ENCODE measurements at regions not wholly inside any gene's neighbourhood (a gene's known extent, or its start where the extent isn't known, plus 50 kb on each side); places are given as distances from the start of the nearest gene placed in this dataset.

DNA sequence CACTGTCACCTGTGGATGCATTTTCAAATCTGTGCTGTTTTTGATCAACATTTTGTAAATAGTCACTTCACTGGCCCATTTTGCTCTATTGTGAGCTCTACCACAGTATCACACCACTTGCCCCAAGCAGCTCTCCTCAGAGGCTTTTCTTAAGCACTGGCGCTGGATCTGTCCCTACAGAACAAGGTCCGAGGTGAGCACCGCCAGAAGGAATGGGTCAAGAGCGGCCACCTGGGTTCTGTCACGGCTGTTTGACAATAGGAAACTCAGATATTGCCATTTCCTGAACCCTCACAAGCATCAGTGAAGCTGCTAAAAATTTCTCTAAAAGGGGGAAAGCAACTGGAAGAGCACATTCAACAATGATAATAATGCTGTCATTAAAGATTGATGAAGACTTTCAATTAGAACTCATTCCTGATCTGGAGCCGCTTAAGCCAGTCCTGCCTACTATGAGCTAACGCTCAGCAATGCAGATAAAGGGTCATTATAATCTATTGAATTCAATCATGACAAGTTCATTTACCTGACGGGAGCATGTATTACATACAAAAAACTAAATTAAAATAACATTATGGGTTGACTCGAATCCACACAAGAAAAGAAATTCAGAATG is 514.0 kb downstream of the GALR1 start:
- DNase-seq: no peak

DNA sequence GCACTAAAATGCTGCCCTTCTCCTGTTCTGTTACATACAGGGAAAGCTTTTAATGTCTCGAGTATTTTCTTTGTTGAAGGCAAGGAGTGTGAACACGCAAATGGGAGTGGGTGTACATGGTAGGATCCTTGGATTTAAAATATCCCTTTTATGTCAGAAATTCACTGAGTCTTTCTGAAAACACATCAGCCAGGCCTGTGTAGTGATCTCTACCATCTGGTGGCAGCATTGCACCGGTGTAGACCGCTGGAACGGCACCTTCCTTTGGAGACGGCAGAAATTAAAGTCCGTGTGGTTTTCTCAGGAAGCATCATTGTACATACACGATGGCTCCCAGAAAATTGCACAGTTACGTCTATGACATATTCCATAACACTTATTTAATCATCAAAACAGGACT is 515.8 kb downstream of the GALR1 start:
- peak; percentile 68 for DNase-seq

DNA sequence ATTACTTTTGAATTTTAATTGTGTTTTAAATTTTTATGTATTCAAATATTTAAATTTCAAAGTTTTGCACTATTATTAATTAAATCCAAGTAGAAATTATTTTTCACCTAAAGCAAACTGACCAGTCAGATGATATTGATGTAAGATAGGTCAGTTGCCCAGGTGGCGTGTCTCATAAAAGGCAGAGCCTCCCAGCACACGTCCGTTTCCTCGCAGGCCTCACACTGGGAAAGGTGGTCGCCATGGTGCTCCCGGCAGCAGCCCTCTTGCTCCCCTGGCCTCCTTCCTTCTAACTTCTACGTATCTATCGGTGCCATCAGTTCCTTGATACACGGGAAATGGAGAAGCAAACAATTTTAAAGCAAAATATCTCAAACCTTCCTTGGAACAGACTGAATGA is 516.8 kb downstream of the GALR1 start:
- no peak for DNase-seq

DNA sequence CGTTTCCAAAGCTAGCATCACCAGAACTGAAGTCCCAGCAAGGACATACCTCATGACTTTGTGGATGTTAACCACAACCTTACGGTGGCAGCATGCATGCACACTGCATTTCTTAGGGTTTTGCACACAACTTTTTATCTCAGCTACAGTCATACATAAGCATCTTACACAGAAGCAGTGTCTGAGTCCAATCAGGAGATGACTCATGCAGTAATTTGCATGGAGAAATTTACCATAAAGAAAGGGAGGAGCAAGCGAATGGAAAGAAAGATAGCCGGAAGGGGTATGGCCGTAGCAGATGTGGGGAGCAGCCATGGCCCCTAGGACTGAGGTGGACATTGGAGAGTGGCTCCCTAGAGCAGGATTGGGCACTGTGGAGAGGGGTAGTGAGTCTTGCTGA is 522.5 kb downstream of the GALR1 start:
- DNase-seq: no peak

DNA sequence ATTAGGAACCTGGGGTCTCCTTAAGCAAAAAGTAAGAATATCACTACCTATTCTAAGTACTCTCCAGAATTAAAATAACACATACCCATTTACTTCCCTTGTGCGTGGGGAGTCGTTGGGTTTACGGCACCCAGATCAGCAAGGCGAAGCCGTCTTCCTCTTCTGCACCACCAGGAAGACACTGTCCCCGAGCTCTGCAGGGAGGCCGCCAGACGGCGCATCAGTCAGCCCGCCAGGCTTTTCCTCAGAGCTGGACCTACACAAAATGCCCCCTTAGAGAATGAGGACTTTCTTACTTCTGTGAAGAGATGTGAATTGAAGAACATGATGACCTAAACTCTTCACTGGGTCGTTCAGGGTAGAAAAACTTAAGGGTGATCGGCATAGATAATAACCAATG is 526.5 kb downstream of the GALR1 start:
- no peak for DNase-seq

DNA sequence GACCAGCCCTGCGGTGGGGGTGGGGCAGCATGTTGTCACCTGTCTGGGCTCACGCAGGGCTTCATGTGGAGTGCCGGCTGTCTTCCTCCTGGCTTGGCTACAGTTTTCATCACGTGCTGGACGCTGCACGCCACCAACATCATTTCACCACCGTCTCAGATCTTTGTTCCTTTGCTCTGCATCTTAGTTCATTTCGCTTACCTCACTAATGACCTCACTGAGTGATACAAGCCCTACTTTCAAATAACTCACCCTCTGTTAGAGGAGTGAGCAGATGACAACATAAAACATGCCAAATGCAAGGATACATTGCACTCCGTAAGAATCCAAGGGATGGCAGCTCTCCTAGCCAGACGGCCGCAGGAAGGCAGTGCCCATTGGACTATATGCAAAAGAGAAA is 527.5 kb downstream of the GALR1 start:
- DNase-seq: no peak

DNA sequence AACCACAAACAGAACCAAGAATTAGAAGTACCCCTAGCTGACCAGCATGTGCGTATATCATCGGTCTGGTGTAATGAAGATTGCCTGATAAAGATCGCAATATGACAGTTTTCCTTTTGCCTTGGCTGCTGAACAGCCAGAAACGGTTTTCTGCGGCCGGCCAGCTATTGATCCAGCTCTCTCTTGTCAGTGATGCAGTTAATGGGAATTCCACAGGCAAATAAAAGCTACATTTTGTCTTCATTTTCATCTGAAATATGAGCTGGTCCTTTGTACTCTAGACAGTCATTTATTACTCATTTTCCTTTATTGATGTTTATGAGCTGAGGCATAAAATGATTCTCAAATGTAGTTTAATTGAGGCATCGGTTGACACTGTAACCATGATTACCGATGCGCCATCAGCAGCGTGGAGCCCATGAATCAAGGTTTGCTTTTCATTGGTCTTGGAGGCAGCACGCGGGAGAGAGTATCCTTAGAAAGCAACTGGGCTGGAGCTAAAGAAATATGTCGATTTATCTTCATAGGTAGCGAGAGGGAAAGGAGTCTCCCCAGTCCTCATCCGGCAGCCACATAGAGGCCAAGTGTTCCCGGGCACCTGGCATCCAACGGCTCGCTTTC is 535.2 kb downstream of the GALR1 start:
- DNase-seq: no peak

DNA sequence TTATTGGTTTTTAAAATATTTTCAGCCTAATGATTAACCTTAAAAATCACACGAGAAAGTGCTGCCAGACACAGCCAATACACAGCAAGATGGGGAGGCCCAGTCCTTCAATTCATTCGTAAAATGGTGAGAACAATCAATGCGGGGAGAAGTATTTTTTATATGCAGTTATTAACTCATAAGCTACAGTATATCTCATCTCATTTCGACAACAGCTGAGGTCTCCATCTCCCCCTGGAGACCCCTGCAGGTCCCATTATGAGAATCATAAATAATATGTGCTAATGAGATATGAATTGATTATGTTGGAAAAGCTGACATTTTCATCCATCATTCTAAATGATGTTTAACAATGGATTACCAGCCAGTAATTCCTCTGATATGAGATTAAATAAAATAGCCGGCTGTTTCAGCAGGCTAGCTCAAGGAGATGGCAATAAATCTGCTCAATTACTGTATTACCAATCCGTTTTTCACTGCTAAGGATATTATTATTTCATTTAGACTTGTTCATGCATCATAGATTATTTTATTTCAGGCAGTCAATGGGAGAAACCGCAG is 535.8 kb downstream of the GALR1 start:
- DNase-seq: no peak

DNA sequence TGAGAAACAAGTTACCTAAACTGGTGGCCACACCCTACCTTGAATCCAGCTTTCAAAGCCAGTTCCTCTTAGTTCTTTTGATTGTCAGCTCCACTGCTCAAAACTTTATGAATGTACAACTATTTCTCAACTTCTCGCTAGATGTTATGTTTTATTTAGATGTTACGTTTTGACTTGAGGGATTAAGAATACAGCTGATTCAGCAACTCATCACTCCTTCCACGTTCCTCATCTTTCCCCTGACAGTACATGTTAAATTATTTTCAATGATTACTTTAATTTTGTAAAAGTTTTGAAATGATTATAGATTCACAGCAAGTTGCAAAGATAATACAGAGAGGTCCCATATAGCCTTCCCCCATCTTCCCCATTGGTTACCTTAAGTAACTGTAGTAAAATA is 553.4 kb downstream of the GALR1 start:
- no peak for DNase-seq

DNA sequence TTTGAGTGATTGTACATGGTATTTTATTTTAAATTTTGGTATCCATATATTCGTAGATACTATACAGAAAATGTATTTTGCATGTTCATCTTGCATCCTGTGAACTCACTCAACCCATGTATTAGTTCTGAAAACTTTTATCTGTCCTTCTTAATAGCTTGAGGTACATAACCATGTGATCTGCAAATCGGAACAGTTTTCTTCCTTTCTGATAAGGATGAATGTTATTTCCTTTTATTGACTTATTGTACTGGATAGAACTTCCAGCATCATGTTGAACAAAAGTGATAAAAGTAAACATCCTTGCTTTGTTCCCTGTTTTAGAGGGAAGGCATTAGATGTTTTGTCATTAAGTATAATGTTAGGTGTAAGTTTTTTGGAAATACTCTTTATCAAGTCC is 554.7 kb downstream of the GALR1 start:
- no peak for DNase-seq

DNA sequence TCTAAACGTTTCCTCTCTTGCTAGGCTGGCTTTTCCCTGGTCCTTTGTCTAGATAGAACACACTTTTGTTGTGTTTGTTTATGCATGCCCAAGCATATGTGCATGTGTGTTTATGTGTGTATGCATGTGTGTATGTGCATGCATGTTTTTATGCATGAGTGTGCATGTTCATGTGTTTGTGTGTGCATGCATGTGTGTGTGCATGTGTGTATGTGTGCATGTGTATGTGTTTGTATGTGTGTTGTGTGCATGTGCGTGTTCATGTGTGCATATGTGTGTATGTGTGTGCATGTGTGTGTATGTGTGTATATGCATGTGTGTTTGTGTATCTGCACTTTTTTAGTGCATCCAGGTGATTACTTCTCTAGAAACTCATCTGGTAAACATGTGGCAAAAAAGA is 558.0 kb downstream of the GALR1 start:
- DNase-seq: no peak

DNA sequence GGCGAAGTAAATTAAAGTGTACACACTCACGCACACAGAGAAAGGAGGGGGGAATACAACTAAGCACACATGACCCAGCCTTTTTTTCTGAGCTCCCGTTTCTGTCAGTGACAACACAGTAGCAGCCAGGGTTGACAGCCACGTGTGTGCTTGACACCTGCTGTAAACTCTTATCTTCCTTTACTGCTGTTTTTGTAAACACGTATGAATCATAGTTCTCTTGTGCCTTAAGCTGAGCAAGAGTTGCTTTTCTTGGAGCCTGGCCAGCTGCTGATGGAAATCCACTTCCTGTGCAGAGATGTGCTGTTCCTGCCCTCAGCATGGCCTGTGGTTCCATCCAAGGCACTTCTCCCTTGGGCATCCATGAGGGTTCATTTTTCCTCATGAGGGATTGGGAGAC is 561.9 kb downstream of the GALR1 start:
- DNase-seq: peak; percentile 19

DNA sequence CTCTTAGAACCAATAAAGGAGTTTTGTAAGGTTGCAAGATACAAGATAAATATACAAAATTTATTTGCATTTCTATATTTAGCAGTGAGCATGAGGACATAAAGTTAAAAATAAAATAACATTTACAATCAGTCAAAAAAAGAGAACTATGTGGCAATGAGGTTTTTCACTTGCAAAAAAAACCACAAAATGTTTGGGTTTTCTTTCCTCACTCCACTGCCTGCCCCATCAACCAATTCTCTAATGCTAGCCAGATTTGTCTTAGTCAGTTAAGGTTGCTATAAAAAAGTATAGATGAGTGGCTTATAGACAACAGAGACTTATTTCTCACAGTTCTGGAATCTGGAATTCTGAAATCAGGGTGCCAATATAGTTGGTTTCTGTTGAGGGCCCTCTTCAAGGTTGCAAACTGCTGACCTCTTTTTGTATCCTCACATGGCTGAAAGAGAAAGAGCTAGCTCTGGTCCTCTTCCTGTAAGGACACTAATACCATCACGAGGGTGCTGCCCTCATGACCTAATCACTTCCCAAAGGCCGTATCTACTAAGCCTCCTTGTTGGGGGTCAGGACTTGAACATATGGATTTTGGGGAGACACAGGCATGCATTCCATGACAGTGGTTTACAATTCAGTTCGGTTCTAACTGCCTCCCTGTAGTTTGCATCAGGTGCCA is 566.2 kb downstream of the GALR1 start:
- no peak for DNase-seq

DNA sequence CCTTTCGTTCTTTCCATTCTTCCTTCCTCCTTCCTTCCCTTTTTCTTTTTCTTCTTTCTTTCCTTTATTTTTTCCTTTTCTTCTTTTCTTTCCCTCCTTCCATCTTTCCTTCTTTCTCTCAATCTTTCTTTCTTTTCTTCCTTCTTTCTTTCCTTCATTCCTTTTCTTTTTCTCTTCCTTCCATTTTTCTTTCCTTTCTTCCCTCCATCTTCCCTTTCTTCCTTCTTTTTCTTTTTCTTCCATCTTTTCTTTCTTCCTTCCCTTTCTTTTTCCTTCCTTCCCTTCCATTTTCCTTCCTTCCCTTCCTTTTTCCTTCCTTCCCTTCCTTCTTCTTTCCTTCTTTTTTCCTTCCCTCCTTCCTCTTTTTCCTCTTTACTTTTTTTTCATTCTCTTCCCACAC is 568.7 kb downstream of the GALR1 start:
- no peak for DNase-seq

DNA sequence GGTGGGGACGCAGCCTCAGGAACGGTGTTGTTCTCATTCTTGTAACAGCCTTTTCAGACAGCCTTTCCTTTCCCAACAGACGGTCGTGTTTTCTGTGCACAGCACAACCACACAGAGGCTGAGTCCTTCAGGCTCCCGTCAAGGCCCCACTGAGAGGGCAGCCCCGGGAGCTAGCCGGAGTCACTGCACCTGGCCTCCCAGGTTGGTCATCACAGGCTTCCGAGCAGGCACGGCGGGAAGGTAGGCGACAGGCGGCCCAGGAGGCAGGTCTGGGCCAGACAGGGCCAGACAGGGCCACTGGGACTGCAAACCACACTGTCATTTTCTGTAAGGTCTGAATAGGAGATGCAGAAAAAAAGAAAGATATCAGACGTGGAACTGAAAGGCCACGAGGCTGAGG is 570.8 kb downstream of the GALR1 start:
- no peak for DNase-seq

DNA sequence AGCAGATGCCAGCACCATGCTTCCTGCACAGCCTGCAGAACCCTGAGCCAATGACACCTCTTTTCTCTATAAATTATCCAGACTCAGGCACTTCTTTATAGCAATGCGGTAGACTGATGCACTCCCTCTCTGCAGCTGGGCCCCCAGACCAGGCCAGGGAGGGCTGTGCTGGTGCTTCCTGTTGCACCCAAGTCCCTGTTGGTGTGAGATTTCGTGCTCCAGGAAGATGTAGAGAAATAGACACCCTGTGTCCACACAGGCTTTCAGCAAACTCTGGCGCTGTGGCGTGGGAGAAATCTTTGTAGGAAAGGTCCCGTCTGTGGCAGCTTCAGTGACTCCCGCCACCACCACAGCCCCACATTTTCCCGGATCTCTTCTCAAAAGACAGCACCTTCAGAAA is 572.2 kb downstream of the GALR1 start:
- no peak for DNase-seq

DNA sequence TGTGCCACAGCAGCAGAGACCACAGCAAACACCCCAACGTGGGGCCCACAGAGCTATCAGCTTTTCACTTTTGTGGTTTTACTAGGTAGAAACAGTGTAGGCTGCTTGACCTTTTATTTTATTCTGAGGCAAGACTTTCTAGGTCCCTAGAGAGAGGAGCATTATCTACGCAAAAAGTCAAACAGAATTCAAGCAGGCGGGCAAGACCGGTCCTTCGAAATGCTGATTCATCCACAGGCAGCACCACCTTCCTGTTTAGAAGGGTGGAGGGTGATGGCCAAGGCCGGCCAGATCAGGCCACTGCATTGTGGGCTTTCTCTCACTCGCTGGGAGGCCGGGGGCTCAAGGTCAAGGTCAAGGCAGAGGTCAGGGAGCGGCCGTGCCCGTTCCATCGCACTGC is 573.0 kb downstream of the GALR1 start:
- DNase-seq: no peak

DNA sequence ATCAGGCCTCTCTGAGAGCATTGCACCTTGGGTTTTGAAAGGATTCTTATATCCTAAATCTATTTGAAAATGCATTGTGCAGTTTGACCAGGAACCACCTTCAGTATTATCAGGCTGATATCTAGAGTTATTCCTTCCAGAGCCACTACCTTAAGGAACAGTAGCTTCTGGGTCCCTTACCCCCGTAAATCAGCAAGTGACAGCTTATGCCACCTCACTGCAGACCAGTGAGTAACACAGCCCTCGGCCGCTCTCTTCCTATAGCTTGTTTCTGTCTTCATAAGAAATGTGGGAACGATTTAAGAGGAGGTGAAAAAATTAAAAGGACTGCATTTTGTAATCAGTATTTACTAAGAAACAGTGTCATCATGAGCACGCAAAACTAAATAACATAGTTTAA is 584.2 kb downstream of the GALR1 start:
- DNase-seq: no peak

DNA sequence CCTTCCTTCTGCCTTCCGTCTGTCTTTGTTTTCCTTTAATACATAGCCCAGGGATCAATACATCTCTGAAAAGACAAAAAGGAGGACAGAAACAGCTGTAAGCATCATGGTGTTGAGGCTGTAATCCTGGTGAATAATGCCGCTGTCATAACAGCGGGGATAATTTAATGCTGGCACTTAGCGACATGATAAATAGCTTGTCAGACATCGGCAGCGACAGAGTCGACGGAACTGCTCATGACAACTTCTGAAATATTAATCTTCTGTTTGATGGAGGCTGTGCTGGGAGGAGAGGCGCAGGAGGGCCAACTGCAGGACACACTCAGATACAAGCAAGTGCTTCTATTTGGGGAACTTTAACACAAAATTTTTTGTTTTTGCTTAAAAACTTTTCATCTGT is 602.2 kb downstream of the GALR1 start:
- DNase-seq: no peak

DNA sequence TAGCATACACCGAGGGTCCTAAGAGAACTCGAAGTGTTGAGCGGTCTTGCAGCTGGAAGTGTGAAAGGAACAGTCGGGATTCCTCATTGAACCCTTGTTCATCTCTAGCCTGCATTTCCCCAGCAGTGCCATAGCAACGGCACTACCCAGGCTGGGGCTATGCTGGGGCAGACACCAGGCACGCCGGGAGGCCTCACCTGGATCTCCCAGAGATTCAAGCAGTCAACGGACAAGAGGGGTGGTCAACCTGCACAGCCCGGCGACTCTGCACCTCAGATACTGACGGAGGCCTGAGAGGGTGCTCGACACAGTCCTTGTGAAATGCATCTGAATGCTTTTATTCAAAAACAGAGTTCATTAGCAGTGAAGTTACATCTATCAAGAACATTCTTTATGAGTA is 604.2 kb downstream of the GALR1 start:
- DNase-seq: no peak

DNA sequence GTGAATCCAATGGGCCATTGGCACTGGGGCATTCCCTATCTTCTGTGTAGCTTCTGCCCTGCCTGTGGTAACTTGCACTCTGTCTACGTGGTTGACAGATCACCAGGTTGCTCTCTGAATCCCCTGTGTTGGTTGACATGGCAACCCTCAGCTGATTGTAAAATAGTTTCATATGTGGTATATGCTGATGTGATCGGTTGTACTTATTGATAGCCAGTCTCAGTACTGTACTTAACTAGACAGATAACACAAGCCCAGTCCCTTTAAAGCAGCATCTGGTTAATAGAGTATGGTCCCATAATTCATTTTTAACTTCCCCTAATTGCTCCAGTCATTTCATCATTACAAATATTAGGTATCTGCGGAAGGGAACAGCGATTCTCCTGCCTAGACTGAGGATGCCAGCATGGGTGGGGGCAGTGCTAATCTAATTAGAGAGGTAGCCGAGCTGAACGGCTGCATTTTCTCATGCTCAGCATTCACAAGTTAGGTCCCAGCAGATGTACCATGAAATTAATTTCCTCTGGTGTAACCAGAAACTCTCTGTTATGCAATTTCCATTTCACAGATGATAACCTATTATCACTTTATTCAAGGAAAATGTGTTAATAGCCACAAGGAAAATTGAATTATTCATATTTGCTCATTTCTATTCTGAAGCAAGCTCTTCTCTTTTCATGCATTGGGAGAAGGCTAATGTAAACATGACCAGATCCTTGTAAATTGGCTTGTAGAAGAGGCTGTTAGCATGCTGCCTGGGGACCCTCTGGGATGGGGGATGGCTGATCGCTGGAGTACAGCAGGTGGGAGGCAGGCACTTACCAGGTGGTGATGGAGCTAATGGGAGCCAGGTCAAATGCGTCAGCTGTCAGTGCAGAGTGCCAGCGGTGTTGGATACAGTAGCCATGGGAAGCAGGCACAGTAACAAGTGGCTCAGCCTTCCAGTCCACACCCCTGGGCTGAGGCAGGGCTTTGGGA is 608.3 kb downstream of the GALR1 start:
- peak; percentile 65 for DNase-seq

DNA sequence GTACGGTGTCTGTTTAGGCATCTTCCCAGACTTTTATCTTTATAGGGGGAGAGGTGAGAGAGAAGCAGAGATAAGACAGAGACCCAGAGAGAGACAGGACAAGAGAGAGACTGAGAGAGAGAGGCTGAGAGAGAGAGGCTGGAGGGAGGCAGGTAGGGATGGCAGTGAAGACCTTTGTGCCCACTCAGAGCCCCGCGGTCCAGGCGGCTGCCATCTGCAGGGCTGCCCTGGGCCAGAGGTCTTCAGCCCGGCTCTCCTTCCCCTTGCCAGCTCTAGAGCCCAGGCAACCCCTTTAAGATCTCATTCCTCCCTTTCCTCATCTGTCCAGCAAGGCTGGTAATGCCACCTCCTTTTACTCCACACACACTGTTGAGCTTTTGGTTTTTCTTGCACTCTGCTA is 610.0 kb downstream of the GALR1 start:
- DNase-seq: no peak

DNA sequence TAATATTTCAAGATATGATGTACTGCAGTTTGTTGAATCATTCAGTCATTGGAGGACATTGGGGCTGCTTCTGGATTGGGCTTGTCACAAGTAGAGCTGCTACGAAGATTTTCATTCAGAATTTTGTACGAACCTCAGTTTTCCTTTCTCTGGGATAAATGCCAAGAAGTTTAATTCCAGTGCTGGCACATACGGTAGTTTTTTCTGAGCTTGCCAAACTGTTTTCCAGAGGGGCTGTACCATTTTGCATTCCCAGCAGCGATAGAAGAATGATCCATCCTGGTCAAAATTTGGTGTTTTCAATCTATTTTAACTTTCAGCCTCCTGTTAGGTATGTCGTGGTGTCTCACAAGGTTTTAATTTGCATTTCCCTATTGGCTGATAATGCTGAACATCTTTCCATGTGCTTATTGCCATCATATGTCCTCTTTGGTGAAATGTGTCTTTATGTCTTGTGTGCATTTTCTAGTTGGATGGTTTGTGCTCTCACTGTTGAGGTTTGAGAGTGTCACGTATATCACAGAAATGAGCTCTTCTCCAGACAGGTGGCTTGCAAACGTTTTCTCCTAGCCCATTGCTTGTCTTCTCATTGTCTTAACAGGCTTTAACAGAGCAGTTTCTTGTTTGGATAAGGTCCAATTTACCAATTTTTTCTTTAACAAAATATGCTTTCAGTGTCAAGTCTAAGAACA is 612.6 kb downstream of the GALR1 start:
- no peak for DNase-seq

Data from right hindlimb (tissue), 1 donor.